H1 (cell line): ENCODE measurements at regions not wholly inside any gene's neighbourhood (a gene's known extent, or its start where the extent isn't known, plus 50 kb on each side); places are given as distances from the start of the nearest gene placed in this dataset.
"Not testable (repeated sequence)": the region's sequence is repeated elsewhere in the genome, so short reads cannot be mapped to it uniquely, and the experiment has no call there.

Experiments
- CTCF ChIA-PET: fragments of 300-600 bp; sonication (Branson Sonifier 250); formaldehyde crosslinking; loops from one replicate; lab custom pipeline; 2021; ENCODE audit not compliant: partially characterized antibody; lab: Charles Lee
- POLR2A ChIA-PET: fragments of 300-600 bp; sonication (Branson Sonifier 250); formaldehyde crosslinking; loops from one replicate; lab custom pipeline; 2021; ENCODE audit warnings: inconsistent platforms; ENCODE audit not compliant: partially characterized antibody; lab: Charles Lee
- DNase-seq, 2 experiments: peaks; one replicate each; pipeline versions ENCODE4 v3.0.0 to v3.0.0-alpha.2; 2010 to 2022; ENCODE audit warnings: low spot score in 2 of 2, low read depth in 1 of 2, mixed read lengths in 1 of 2
- FAIRE-seq: peaks from 2 replicates; lab custom pipeline; 2011; peaks lifted over from hg19 to GRCh38; lab: Jason Lieb, UNC
- H2AFZ ChIP-seq: 2 replicates; pipeline ENCODE4 v1.8.1; 2012; ENCODE audit warnings: low read length, inconsistent platforms
- H2AK5ac ChIP-seq: 2 replicates; pipeline ENCODE4 v1.6.1; 2013; ENCODE audit warnings: low read depth, low read length
- H2BK120ac ChIP-seq: replicated peaks from 2 replicates; pipeline ENCODE3; 2013; ENCODE audit warnings: low read depth, low read length, inconsistent platforms
- H2BK12ac ChIP-seq: 2 replicates; pipeline ENCODE4 v1.6.1; 2013; ENCODE audit warnings: low read depth, low read length
- H2BK15ac ChIP-seq: 2 replicates; pipeline ENCODE4 v1.6.1; 2013; ENCODE audit warnings: low read length
- H2BK20ac ChIP-seq: 2 replicates; pipeline ENCODE4 v1.6.1; 2013; ENCODE audit warnings: low read length
- H2BK5ac ChIP-seq: 2 replicates; pipeline ENCODE4 v1.6.1; 2013; ENCODE audit warnings: low read depth, low read length
- H3K14ac ChIP-seq: 2 replicates; pipeline ENCODE4 v1.6.1; 2013; ENCODE audit warnings: inconsistent platforms; ENCODE audit not compliant: insufficient read length
- H3K18ac ChIP-seq: 2 replicates; pipeline ENCODE4 v1.6.1; 2013; ENCODE audit warnings: low read length; ENCODE audit errors: extremely low read depth
- H3K23ac ChIP-seq: 2 replicates; pipeline ENCODE4 v1.6.1; 2013; ENCODE audit warnings: inconsistent platforms; ENCODE audit not compliant: insufficient read length
- H3K23me2 ChIP-seq: 2 replicates; pipeline ENCODE4 v1.6.1; 2013; ENCODE audit warnings: low read depth, low read length
- H3K27ac ChIP-seq: 2 replicates; pipeline ENCODE4 v1.6.1; 2011; ENCODE audit warnings: low read depth, low read length, inconsistent platforms
- H3K27me3 ChIP-seq, 4 experiments: replicated peaks in 1 of 4; 1 replicate in 1 of 4; 2 replicates in 3 of 4; pipeline versions ENCODE4 v1.6.1 to v1.8.1; 2011 to 2013; ENCODE audit warnings: low read length in 3 of 4, mild to moderate bottlenecking in 3 of 4, inconsistent platforms in 2 of 4, mixed read lengths in 2 of 4, moderate library complexity in 1 of 4; ENCODE audit not compliant: control insufficient read depth in 3 of 4, insufficient read depth in 3 of 4; ENCODE audit errors: extremely low read depth in 1 of 4
- H3K36me3 ChIP-seq, 4 experiments: 2 replicates each; pipeline versions ENCODE4 v1.6.1 to v1.8.1; 2011 to 2013; ENCODE audit warnings: mild to moderate bottlenecking in 4 of 4, low read length in 3 of 4, moderate library complexity in 2 of 4, control low read depth in 1 of 4, inconsistent platforms in 1 of 4; ENCODE audit not compliant: insufficient read depth in 4 of 4, control insufficient read depth in 2 of 4
- H3K4ac ChIP-seq: replicated peaks from 2 replicates; pipeline ENCODE3; 2013; ENCODE audit warnings: low read length, low read depth, mixed read lengths, inconsistent platforms; ENCODE audit not compliant: insufficient read length
- H3K4me1 ChIP-seq, 4 experiments: replicated peaks in 1 of 4; 1 replicate in 1 of 4; 2 replicates in 3 of 4; pipeline versions ENCODE4 v1.6.1 to v1.8.1; 2011 to 2013; ENCODE audit warnings: low read length in 3 of 4, inconsistent platforms in 2 of 4, mixed read lengths in 1 of 4; ENCODE audit not compliant: insufficient read depth in 4 of 4, control insufficient read depth in 3 of 4
- H3K4me2 ChIP-seq, 2 experiments: 2 replicates each; pipeline versions ENCODE4 v1.6.1 to v1.8.1; 2011 to 2013; ENCODE audit warnings: low read depth in 2 of 2, low read length in 2 of 2, control low read depth in 1 of 2, inconsistent platforms in 1 of 2, mild to moderate bottlenecking in 1 of 2; ENCODE audit not compliant: insufficient read depth in 1 of 2
- H3K4me3 ChIP-seq, 4 experiments: fragments of 200-600, 300-600 bp in 1 of 4; sonication (generic), shearing (Covaris generic), sonication (Bioruptor Twin) in 1 of 4; 2 replicates each; pipeline versions ENCODE4 v1.5.1 to v1.8.1; 2011 to 2016; ENCODE audit warnings: low read length in 4 of 4, low read depth in 3 of 4, control low read depth in 2 of 4, inconsistent platforms in 2 of 4, mild to moderate bottlenecking in 2 of 4, mixed read lengths in 1 of 4, moderate library complexity in 1 of 4; ENCODE audit not compliant: insufficient read depth in 2 of 4; ENCODE audit errors: extremely low read depth in 1 of 4
- H3K56ac ChIP-seq: replicated peaks from 2 replicates; pipeline ENCODE3; 2013; ENCODE audit warnings: low read depth, mild to moderate bottlenecking, mixed read lengths, low read length, inconsistent platforms; ENCODE audit not compliant: insufficient read length
- H3K79me1 ChIP-seq: 2 replicates; pipeline ENCODE4 v1.6.1; 2013; ENCODE audit warnings: low read depth, low read length, control low read depth
- H3K79me2 ChIP-seq, 2 experiments: 2 replicates each; pipeline versions ENCODE4 v1.6.1 to v1.8.1; 2012 to 2013; ENCODE audit warnings: low read length in 2 of 2, mild to moderate bottlenecking in 2 of 2, inconsistent platforms in 1 of 2; ENCODE audit not compliant: insufficient read depth in 2 of 2, control insufficient read depth in 1 of 2
- H3K9ac ChIP-seq, 4 experiments: replicated peaks in 1 of 4; 1 replicate in 1 of 4; 2 replicates in 3 of 4; pipeline versions ENCODE4 v1.6.1 to v1.8.1; 2011 to 2013; ENCODE audit warnings: low read depth in 3 of 4, low read length in 3 of 4, control low read depth in 2 of 4, mild to moderate bottlenecking in 2 of 4, moderate library complexity in 2 of 4, inconsistent platforms in 1 of 4; ENCODE audit errors: extremely low read depth in 1 of 4
- H3K9me3 ChIP-seq, 2 experiments: 2 replicates each; pipeline versions ENCODE4 v1.6.1 to v1.8.1; 2012 to 2013; ENCODE audit warnings: mild to moderate bottlenecking in 2 of 2, moderate library complexity in 2 of 2, control low read depth in 1 of 2, inconsistent platforms in 1 of 2, low read depth in 1 of 2, low read length in 1 of 2, mixed read lengths in 1 of 2; ENCODE audit not compliant: insufficient read depth in 2 of 2
- H4K20me1 ChIP-seq, 2 experiments: replicated peaks in 1 of 2; 2 replicates each; pipeline versions ENCODE3 to v1.8.1; 2011 to 2013; ENCODE audit warnings: inconsistent platforms in 2 of 2, low read length in 2 of 2, mild to moderate bottlenecking in 1 of 2; ENCODE audit not compliant: insufficient read depth in 2 of 2, control insufficient read depth in 1 of 2
- H4K5ac ChIP-seq: 2 replicates; pipeline ENCODE4 v1.6.1; 2013; ENCODE audit warnings: low read length, low read depth, mixed read lengths, inconsistent platforms; ENCODE audit not compliant: insufficient read length
- H4K8ac ChIP-seq: 2 replicates; pipeline ENCODE4 v1.8.0; 2013; ENCODE audit warnings: mild to moderate bottlenecking, moderate library complexity, low read length, inconsistent platforms; ENCODE audit not compliant: insufficient read depth; ENCODE audit errors: extremely low read depth
- H4K91ac ChIP-seq: replicated peaks from 2 replicates; pipeline ENCODE3; 2013; ENCODE audit warnings: low read length, mixed read lengths, inconsistent platforms; ENCODE audit not compliant: insufficient read length
- WGBS, 2 experiments: shearing (Covaris generic) in 1 of 2; methylation state at CpG; one replicate each; pipeline versions ENCODE4 v1.1.6 to v1.1.7; 2013 to 2015; ENCODE audit warnings: low lambda C conversion rate in 2 of 2, mixed read lengths in 2 of 2, inconsistent platforms in 1 of 2, low coverage in 1 of 2, missing lambda C conversion rate in 1 of 2; ENCODE audit not compliant: insufficient replicate concordance in 2 of 2, insufficient coverage in 1 of 2, insufficient read length in 1 of 2; ENCODE audit errors: extremely low coverage in 1 of 2, missing lambda C conversion rate in 1 of 2; 5-methylcytosine and 5-hydroxymethylcytosine counted together

GRCh38 chr11:106174003-106174402, 96.5 kb downstream of the AASDHPPT start:
- CTCF ChIA-PET = interaction anchor here (1.5 kb wide), 1 partner anchor 18 kb away, joined by 4 read pairs; no protein-coding TSS in a partner anchor
- H3K27me3 ChIP-seq, H3K56ac ChIP-seq, FAIRE-seq, H3K4ac ChIP-seq, H3K14ac ChIP-seq, H3K4me2 ChIP-seq, H4K5ac ChIP-seq, H3K4me3 ChIP-seq, H3K9ac ChIP-seq, H2BK20ac ChIP-seq, H2BK12ac ChIP-seq, H3K27ac ChIP-seq, POLR2A ChIA-PET, H3K36me3 ChIP-seq, H2BK120ac ChIP-seq, H3K79me1 ChIP-seq, DNase-seq, H2AK5ac ChIP-seq, H2BK15ac ChIP-seq, H4K20me1 ChIP-seq, H2AFZ ChIP-seq, H3K4me1 ChIP-seq, H2BK5ac ChIP-seq, H4K91ac ChIP-seq, H3K9me3 ChIP-seq, H3K23me2 ChIP-seq, H4K8ac ChIP-seq, H3K18ac ChIP-seq, H3K23ac ChIP-seq, H3K79me2 ChIP-seq: not testable (repeated sequence)
- WGBS, 2 experiments = 83% methylated on average over 4 of the region's 4 CpGs; no CpG with 5 or more reads in 1 of the 2 experiments
